ENCODE measurements at regions not wholly inside any gene's neighbourhood (a gene's known extent, or its start where the extent isn't known, plus 50 kb on each side); places are given as distances from the start of the nearest gene placed in this dataset.
"Not testable (repeated sequence)": the region's sequence is repeated elsewhere in the genome, so short reads cannot be mapped to it uniquely, and the experiment has no call there.

DNA sequence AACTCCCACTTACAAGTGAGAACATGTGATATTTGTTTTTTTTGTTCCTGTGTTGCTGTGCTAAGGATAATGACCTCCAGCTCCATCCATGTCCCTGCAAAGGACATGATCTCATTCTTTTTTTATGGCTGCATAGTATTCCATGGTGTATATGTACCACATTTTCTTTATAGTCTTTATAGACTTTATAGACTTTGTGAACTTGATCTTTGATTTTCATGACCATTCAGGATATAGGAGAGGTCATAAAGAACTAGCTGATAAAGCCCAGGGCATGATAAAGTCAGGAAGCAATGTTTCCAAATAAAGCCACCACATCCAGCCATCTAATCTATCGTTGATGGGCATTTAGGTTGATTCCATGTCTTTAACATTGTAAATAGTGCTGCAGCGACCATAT is 198.5 kb upstream of the PTPRZ1 start:
- TF ChIP-seq CTCF, POLR2A (IDR thresholded peaks at IDR 0.05): not testable (repeated sequence)

Measured in body of pancreas (tissue), 4 donors.